ENCODE measurements at regions not wholly inside any gene's neighbourhood (a gene's known extent, or its start where the extent isn't known, plus 50 kb on each side); places are given as distances from the start of the nearest gene placed in this dataset.

- no peak for ATAC-seq
- no peaks in the 10 kb centered on the region for H3K4me1 ChIP-seq
- H3K4me3 ChIP-seq: no peak overlapping the region
- H3K36me3 ChIP-seq: no peaks in the 10 kb centered on the region
- intact Hi-C loops (cut with DNase I): no loop called here
- H3K9me3 ChIP-seq: peaks cover 2% of the 10 kb centered on the region
- DNase-seq: no peak
- no peaks in the 10 kb centered on the region for H3K27me3 ChIP-seq (ENCODE audit: low read depth)
- no peak overlapping the region for H3K27ac ChIP-seq
- no peak for TF ChIP-seq CTCF (IDR thresholded peaks at IDR 0.05)
Observed at GRCh38 chr16:35732046-35732810, 2272.8 kb downstream of the TP53TG3F start.

DNA sequence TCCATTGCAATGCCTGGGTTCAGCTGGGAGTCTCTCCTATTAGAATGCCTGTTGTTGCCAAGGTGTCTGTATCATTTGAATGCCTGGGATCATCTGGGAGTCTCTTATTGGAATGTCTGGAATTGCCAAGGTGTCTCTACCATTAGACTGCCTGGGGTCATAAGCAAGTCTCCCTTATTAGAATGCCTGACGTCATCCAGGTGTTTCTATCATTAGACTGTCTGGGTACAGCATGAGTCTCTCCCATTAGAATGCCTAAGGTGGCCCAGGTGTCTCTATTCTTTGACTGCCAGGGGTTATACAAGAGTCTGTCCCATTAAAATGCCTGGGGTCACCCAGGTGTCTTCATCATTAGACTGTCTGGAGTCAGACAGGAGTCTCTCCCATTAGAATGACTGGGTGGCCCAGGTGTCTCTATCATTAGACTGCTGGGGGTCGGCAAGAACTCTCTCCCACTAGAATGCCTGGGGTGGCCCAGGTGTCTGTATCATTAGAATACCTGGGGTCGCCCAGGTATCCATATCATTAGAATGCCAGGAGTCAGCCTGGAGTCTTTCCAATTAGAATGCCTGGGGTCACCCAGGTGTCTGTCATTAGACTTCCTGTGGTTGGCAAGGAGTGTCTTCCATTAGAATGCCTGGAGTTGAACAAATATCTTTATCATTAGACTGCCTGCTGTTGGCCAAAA lies 2274.0 kb downstream of the TP53TG3F start:
- H3K4me3 ChIP-seq: no peak overlapping the region
- peaks cover 2% of the 10 kb centered on the region for H3K9me3 ChIP-seq
- intact Hi-C loops (cut with DNase I): no loop called here
- no peaks in the 10 kb centered on the region for H3K4me1 ChIP-seq
- no peak for ATAC-seq
- H3K27me3 ChIP-seq (ENCODE audit: low read depth): no peaks in the 10 kb centered on the region
- TF ChIP-seq CTCF (IDR thresholded peaks at IDR 0.05): no peak
- no peaks in the 10 kb centered on the region for H3K36me3 ChIP-seq
- DNase-seq: no peak
- no peak overlapping the region for H3K27ac ChIP-seq

GRCh38 chr16:35733971-35734702 lies 2274.7 kb downstream of the TP53TG3F start:
- peaks cover 2% of the 10 kb centered on the region for H3K9me3 ChIP-seq

DNA sequence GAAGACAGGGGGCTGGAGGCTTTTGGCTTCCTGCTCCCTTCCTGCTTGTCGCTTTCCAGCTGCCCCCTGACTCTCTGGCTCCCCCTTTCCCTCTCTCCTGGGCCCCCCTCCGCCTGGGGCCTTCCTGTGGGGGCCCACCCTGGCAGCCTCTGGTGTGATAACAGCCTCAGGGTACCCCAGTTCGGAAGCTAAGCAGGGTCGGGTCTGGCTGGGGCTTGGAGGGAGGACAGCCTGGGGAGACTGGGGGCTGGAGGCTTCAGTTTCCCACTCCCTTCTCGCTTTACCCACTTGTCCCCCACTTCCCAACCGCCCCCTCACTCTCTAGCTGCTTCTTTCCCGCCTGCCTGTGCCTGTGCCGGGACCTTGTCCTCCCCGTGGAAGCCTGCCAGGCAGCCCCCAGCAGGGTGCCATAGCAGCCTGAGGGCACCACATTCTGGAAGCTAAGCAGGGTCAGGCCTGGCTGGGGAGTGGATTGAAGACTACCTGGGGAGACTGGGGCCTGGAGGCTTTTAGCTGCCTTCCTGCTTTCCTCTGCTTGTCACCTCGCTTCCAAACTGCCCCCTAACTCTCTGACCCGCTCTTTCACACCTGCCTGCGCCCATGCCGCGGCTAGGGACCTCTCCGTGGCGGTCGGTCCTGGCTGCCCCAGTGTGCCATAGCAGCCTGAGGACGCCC lies 2275.5 kb downstream of the TP53TG3F start:
- Histone ChIP-seq H3K36me3 (no peaks in the 10 kb centered on the region), H3K4me3 (no peak overlapping the region), H3K4me1 (no peaks in the 10 kb centered on the region), H3K27ac (no peak overlapping the region), H3K27me3 (ENCODE audit: low read depth) (no peaks in the 10 kb centered on the region), H3K9me3 (peaks cover 2% of the 10 kb centered on the region)
- ATAC-seq: no peak
- intact Hi-C loops (cut with DNase I): no loop called here
- TF ChIP-seq CTCF (IDR thresholded peaks at IDR 0.05): no peak
- no peak for DNase-seq

More at GRCh38 chr16:35733971-35734702, 2274.7 kb downstream of the TP53TG3F start:
- no peak for DNase-seq
- no peaks in the 10 kb centered on the region for H3K4me1 ChIP-seq
- no peaks in the 10 kb centered on the region for H3K27me3 ChIP-seq (ENCODE audit: low read depth)
- intact Hi-C loops (cut with DNase I): no loop called here
- H3K4me3 ChIP-seq: no peak overlapping the region
- no peak for TF ChIP-seq CTCF (IDR thresholded peaks at IDR 0.05)
- no peaks in the 10 kb centered on the region for H3K36me3 ChIP-seq
- no peak overlapping the region for H3K27ac ChIP-seq
- ATAC-seq: no peak

Measured in lower lobe of right lung (tissue), 2 donors.